NB4 (cell line): ENCODE measurements at regions not wholly inside any gene's neighbourhood (a gene's known extent, or its start where the extent isn't known, plus 50 kb on each side); places are given as distances from the start of the nearest gene placed in this dataset.

Source experiments
- CTCF ChIP-seq: IDR thresholded peaks from one replicate; pipeline ENCODE4 v1.5.1; 2012; ENCODE audit warnings: low read depth, low read length
- MAX ChIP-seq: IDR thresholded peaks from 2 replicates; pipeline ENCODE4 v1.6.1; 2011; ENCODE audit warnings: low read depth, low read length
- MYC ChIP-seq: IDR thresholded peaks from 2 replicates; pipeline ENCODE4 v1.6.1; 2011; ENCODE audit warnings: low read depth, low read length
- POLR2A ChIP-seq: IDR thresholded peaks from 2 replicates; pipeline ENCODE4 v1.6.1; 2011; ENCODE audit warnings: mild to moderate bottlenecking; ENCODE audit not compliant: insufficient read length; ENCODE audit errors: extremely low read depth

GRCh38 chr4:155512046-155512445, 135.3 kb upstream of the MAP9 start:
- TF ChIP-seq CTCF (no peak), POLR2A (no peak), MYC (no peak), MAX (no peak)
